Pons (tissue), 1 donor: ENCODE measurements at regions not wholly inside any gene's neighbourhood (a gene's known extent, or its start where the extent isn't known, plus 50 kb on each side); places are given as distances from the start of the nearest gene placed in this dataset.

Source experiments
- DNase-seq: peaks from one replicate; pipeline ENCODE4 v3.0.0-alpha.2; 2016; ENCODE audit warnings: low spot score

DNA sequence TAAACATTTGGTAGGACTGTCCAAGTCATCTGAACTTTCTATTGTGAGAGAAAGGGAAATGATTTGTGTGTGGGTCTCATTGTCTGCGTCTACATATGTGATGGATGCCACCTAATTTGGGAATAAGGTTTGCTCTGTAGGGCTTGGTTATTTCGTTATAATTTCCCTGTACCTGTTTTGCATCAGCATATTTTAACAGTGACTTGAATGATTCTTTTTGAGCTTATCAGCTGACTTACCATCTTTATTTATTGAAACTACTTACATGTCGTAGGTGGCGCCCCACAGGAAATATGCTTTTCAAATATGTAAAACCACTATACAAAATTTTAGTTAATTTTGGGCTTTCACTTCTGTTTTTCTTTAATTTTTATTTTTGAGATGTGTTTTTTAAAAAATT, 56.5 kb upstream of the BCAT1 start:
- no peak for DNase-seq

DNA sequence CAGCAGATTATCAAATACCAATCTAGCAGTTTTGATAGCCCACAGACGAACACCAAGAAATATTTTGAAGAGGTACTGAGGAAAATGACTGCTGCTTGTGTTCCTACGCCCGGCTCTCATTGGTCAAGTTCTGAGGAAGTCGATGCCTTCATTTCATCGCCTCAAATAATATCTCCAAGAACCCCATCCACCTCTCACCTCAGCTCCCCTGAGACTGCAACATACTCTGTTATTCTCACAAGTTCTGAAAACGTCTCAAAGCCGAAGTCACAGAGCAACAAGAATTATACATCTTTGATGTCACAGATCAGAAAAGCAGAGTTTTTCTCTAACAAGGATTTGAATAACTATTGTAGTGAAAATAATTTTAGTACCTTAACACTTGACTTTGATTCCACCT, 55.5 kb upstream of the BCAT1 start:
- DNase-seq, result no peak

DNA sequence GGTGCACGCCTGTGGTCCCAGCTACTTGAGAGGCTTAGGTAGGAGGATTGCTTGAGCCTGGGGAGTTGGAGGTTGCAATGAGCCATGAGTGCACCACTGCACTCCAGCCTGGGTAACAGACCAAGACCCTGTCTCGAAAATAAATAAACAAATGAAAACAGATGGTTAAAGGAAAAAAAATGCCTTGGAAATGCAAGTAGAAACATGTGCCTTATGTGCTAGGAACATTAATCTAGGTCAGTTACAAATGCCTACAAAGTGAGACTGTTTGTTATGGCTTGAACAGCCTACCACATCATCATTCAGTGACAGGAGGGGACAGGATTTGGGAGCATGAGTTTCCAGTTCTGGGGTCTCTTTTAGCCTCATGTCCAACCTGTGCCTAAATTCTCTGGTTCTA, 52.4 kb upstream of the BCAT1 start:
- DNase-seq, result no peak
